Glutamatergic neuron (in vitro differentiated cells): ENCODE measurements at regions not wholly inside any gene's neighbourhood (a gene's known extent, or its start where the extent isn't known, plus 50 kb on each side); places are given as distances from the start of the nearest gene placed in this dataset.

Experiments used
- DNase-seq: peaks from one replicate; pipeline ENCODE4 v3.0.0; 2022
- H3K27ac Mint-ChIP-seq: one replicate; pipeline ENCODE4 v1.8.0; 2020; ENCODE audit warnings: mild to moderate bottlenecking, mixed read lengths, inconsistent platforms; ENCODE audit not compliant: unreplicated experiment
- H3K27me3 Mint-ChIP-seq: one replicate; pipeline ENCODE4 v1.8.0; 2020; ENCODE audit warnings: mild to moderate bottlenecking, moderate library complexity, mixed read lengths, inconsistent platforms; ENCODE audit not compliant: unreplicated experiment
- H3K36me3 Mint-ChIP-seq: one replicate; pipeline ENCODE4 v1.8.0; 2020; ENCODE audit warnings: mild to moderate bottlenecking, mixed read lengths, inconsistent platforms; ENCODE audit not compliant: unreplicated experiment
- H3K4me1 Mint-ChIP-seq: one replicate; pipeline ENCODE4 v1.8.0; 2020; ENCODE audit warnings: mild to moderate bottlenecking, low read depth, mixed read lengths, inconsistent platforms; ENCODE audit not compliant: unreplicated experiment
- H3K4me3 Mint-ChIP-seq: one replicate; pipeline ENCODE4 v1.8.0; 2020; ENCODE audit warnings: mild to moderate bottlenecking, mixed read lengths, inconsistent platforms; ENCODE audit not compliant: unreplicated experiment
- H3K9me3 Mint-ChIP-seq: one replicate; pipeline ENCODE4 v1.8.0; 2020; ENCODE audit warnings: mild to moderate bottlenecking, moderate library complexity, mixed read lengths, inconsistent platforms; ENCODE audit not compliant: unreplicated experiment
- TF ChIP-seq, protein P1 (sequence below): fragments of 200-600 bp; sonication (generic); IDR thresholded peaks from one replicate; pipeline ENCODE4 v1.5.0; 2021; ENCODE audit not compliant: partially characterized antibody, unreplicated experiment

DNA sequence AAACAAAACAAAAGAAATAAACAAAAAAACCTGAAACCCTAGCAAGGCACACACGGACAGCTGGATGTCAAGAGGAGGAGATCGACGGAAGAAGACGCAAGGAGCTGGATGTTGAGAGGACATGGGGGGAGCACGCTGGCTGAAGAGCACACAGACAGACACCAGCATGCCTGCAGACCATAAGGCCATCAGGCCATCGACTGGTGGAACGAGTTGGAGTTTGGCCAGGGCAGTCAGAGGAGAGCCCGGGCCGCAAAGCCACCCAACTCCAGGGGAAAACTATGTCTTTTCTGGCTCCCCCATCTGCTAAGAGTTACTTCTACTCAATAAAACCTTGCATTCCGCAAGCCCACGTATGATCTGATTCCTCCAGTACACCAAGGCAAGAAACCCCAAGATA, 979.6 kb downstream of the PCDH17 start:
- no peak overlapping the region for H3K27ac Mint-ChIP-seq
- peaks cover 16% of the 10 kb centered on the region for H3K36me3 Mint-ChIP-seq
- TF ChIP-seq, protein P1, sequence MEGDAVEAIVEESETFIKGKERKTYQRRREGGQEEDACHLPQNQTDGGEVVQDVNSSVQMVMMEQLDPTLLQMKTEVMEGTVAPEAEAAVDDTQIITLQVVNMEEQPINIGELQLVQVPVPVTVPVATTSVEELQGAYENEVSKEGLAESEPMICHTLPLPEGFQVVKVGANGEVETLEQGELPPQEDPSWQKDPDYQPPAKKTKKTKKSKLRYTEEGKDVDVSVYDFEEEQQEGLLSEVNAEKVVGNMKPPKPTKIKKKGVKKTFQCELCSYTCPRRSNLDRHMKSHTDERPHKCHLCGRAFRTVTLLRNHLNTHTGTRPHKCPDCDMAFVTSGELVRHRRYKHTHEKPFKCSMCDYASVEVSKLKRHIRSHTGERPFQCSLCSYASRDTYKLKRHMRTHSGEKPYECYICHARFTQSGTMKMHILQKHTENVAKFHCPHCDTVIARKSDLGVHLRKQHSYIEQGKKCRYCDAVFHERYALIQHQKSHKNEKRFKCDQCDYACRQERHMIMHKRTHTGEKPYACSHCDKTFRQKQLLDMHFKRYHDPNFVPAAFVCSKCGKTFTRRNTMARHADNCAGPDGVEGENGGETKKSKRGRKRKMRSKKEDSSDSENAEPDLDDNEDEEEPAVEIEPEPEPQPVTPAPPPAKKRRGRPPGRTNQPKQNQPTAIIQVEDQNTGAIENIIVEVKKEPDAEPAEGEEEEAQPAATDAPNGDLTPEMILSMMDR, result no peak

DNA sequence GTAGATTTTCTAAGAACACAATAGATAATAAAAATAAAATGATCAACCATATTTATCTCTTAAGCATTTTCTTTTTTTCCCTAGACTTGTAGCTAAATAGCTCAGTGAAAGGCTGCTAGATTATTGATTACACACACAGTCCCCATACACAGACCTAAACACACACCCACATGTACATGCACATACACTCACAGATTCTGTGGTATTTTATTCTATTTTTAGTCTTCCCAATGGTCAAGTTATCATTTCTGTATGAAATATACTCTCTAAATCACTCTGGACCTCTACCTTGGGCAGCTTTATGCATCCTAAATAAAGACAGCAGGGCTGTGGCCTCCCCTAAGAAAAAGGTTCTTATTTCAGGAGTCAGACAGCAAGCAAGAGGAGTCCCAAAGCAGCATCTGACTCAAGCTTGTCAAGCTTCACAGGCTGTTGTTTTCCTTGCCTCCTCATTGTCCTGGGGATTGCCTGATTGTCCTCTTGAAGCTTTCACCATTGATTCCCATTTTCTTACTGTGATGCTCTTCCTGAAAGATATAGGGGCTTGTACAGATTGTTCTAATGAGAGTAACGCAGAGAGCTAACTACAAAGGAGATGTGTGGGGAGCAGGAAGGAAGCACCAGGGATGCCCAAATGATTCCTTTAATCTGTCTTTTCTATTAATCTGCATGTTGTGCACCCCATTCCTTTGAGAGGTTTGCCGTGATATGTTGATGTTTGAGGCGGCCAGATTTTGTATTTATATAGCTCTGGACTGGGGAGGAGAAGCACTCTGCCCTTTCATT, 986.5 kb downstream of the PCDH17 start:
- peak overlapping the region; percentile 99 for H3K27ac Mint-ChIP-seq
- TF ChIP-seq, protein P1, result no peak
- H3K36me3 Mint-ChIP-seq, result peaks cover 11% of the 10 kb centered on the region
- peaks cover 42% of the 10 kb centered on the region for H3K4me1 Mint-ChIP-seq
- peak overlapping the region; percentile 85 for H3K4me3 Mint-ChIP-seq
- peaks cover 17% of the 10 kb centered on the region for H3K27me3 Mint-ChIP-seq
- peaks cover 16% of the 10 kb centered on the region for H3K9me3 Mint-ChIP-seq
- DNase-seq, result peak; percentile 37

More for the DNA sequence above, 979.6 kb downstream of the PCDH17 start:
- no peak for DNase-seq
- no peak overlapping the region for H3K4me3 Mint-ChIP-seq
- H3K27me3 Mint-ChIP-seq, result peaks cover 2% of the 10 kb centered on the region
- peaks cover 8% of the 10 kb centered on the region for H3K9me3 Mint-ChIP-seq
- H3K4me1 Mint-ChIP-seq, result peaks cover 9% of the 10 kb centered on the region

DNA sequence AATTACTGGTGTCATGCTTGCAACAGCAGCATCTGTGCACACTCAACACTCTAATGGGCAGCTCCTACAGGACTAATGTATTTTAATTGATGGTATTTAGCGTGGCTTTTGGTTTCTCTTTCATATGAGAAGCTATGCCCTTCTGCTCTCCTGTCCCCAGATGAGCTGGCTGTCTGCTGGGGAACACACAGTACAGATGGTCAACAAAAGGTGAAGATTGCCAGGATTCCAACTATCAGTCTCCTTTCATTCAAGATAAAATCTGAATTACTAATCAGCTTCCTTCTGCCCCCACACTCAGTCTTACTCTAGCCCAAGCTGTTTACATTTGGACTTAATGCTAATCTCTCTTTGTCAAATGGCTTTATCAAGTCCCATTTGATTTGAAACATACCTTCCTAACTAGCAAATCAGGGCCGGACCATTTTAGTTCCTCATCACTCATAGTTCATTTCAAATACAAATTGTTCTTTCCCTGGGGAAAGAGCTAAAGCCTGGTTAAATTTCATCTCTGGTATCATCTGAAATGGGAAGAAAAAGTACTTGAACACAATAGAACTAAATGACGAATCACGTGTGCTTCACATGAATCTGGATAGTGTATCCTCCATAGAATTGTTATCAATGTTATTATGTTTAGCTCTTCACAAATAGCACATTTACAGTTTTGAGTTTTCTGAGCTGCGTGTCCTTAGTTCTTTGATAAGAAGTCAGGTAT, 988.0 kb downstream of the PCDH17 start:
- Mint-ChIP-seq H3K4me1 (peaks cover 42% of the 10 kb centered on the region), H3K27me3 (peaks cover 17% of the 10 kb centered on the region), H3K4me3 (peak overlapping the region; percentile 55), H3K27ac (peak overlapping the region; percentile 99), H3K36me3 (no peaks in the 10 kb centered on the region), H3K9me3 (peaks cover 16% of the 10 kb centered on the region)
- DNase-seq, result peak; percentile 68
- TF ChIP-seq, protein P1, result no peak

DNA sequence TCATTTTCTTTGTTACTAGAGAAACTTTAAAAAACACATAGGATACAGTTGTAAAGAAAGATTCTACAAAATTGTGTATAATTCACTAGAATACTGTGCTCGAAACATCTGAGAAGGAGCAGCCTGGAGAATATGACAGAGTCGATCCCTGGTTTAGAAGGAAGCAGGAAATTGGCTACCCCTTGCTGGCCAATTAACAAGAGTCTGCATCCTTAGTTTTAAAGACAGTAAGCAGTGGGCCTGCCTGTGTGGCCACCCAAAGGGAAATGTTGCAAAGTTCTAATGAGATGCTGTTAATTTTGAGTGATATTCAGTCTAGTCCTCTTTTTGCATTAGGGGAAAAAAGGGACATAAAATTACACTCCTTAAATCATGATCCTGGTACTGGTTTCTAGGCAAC, 988.6 kb downstream of the PCDH17 start:
- H3K27ac Mint-ChIP-seq, result peak overlapping the region; percentile 99

More for the DNA sequence above, 988.6 kb downstream of the PCDH17 start:
- peaks cover 17% of the 10 kb centered on the region for H3K27me3 Mint-ChIP-seq
- TF ChIP-seq, protein P1, result no peak
- no peaks in the 10 kb centered on the region for H3K36me3 Mint-ChIP-seq
- H3K4me3 Mint-ChIP-seq, result peak overlapping the region; percentile 55
- peaks cover 42% of the 10 kb centered on the region for H3K4me1 Mint-ChIP-seq
- H3K9me3 Mint-ChIP-seq, result peaks cover 19% of the 10 kb centered on the region
- DNase-seq, result no peak
